T-helper 1 cell (primary cell): ENCODE measurements at regions not wholly inside any gene's neighbourhood (a gene's known extent, or its start where the extent isn't known, plus 50 kb on each side); places are given as distances from the start of the nearest gene placed in this dataset.
"Not testable (repeated sequence)": the region's sequence is repeated elsewhere in the genome, so short reads cannot be mapped to it uniquely, and the experiment has no call there.

Source experiments
- DNase-seq, 5 donors: peaks; one replicate each; pipeline ENCODE4 v3.0.0-alpha.2; 2012 to 2020

GRCh38 chr7:124208173-124208572 is 175.3 kb upstream of the TMEM229A start:
- DNase-seq: no peak

GRCh38 chr7:124205526-124205925 is 172.7 kb upstream of the TMEM229A start:
- DNase-seq: no peak

- DNase-seq: no peak
Measured at GRCh38 chr7:124202546-124202945, 169.7 kb upstream of the TMEM229A start.

- DNase-seq: no peak
Measured at GRCh38 chr7:124201768-124202349, 169.0 kb upstream of the TMEM229A start.

GRCh38 chr7:124196519-124196918 is 163.7 kb upstream of the TMEM229A start:
- no peak for DNase-seq

DNA sequence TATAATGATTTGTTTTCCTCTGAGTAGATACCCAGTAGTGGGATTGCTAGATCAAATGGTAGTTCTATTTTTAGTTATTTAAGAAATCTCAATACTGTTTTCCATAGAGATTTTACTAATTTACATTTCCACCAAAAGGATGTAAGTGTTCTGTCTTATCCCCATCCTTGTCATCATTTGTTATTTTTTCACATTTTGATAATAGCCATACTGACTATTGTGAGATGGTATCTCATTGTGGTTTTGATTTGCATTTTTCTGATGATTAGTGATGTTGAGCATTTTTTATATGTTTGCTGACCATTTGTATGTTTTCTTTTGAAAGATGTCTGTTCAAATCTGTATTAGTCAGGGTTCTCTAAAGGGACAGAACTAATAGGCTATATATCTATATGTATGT is 160.0 kb upstream of the TMEM229A start:
- DNase-seq: no peak

GRCh38 chr7:124191713-124192112 is 158.8 kb upstream of the TMEM229A start:
- DNase-seq: no peak

- DNase-seq: no peak
Measured at GRCh38 chr7:124191030-124191429, 158.2 kb upstream of the TMEM229A start.

DNA sequence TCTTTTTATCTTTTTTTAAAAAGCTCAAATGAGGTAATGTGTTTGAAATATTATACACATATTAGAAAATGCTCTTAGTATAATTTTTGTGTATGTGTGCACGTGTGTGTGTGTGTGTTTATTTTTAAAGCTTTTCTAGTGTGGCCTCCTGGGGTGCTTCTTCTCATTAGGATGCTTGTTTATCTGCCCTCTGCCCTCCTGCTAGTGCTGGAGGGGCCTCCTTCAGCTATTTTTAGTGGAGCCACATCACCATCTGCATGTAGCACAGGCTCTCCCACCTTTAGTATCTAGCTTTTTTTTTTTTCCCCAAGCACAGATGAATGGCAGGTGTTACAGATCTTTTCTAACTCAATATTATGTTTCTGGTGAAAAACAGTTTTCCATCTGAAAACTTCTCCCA is 155.7 kb upstream of the TMEM229A start:
- no peak for DNase-seq

GRCh38 chr7:124187962-124188361 is 155.1 kb upstream of the TMEM229A start:
- DNase-seq: no peak

- DNase-seq: no peak
Measured at GRCh38 chr7:124183649-124184048, 150.8 kb upstream of the TMEM229A start.

GRCh38 chr7:124179641-124180040 is 146.8 kb upstream of the TMEM229A start:
- DNase-seq: no peak

DNA sequence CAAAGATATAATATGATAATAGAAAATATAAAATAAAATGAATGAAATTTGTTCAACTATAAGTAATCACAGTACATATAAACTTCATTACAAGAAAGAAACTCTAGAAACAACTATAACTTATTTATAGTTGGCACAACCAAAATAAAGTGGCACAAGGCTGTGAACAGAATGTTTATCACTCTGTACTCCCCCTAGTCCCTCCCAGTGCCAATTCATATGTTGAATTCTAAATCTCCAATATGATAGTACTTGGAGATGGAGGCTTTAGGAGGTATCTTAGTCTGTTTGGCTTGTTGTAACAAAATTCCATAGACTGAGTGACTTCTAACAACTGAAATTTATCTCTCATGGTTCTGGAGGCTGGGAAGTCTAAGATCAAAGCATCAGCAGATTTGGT is 145.0 kb upstream of the TMEM229A start:
- DNase-seq: no peak

- DNase-seq: not testable (repeated sequence)
Measured at GRCh38 chr7:124171812-124172211, 138.9 kb upstream of the TMEM229A start.

DNA sequence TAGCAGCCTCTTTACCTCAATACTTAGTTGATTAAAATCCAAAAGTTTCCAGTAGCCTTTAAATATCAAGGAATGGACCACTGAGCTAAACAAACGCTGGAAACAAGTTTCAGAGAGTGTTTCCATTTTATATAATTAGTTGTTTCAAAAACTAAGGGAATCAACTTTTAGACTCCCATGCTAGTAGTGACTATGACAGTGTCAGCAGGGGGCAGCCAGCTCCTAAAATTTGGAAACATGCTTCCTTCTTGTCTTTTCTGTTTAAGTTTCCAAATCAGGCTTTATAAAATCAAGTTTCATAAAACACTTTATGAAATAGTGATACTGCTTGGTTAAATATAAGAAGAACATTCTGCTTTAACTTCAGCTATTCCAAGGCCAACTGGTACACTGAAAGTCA is 138.2 kb upstream of the TMEM229A start:
- no peak for DNase-seq

GRCh38 chr7:124168616-124169015 is 135.7 kb upstream of the TMEM229A start:
- no peak for DNase-seq

GRCh38 chr7:124162667-124163066 is 129.8 kb upstream of the TMEM229A start:
- DNase-seq: no peak

GRCh38 chr7:124155432-124156022 is 122.7 kb upstream of the TMEM229A start:
- no peak for DNase-seq

GRCh38 chr7:124152859-124153692 is 120.2 kb upstream of the TMEM229A start:
- DNase-seq: no peak

GRCh38 chr7:124137664-124138063 is 104.8 kb upstream of the TMEM229A start:
- no peak for DNase-seq

- no peak for DNase-seq
Measured at GRCh38 chr7:124124201-124124600, 91.3 kb upstream of the TMEM229A start.

GRCh38 chr7:124120911-124121310 is 88.0 kb upstream of the TMEM229A start:
- no peak for DNase-seq

- DNase-seq: no peak
Measured at GRCh38 chr7:124113045-124113444, 80.2 kb upstream of the TMEM229A start.

GRCh38 chr7:124106575-124106974 is 73.7 kb upstream of the TMEM229A start:
- no peak for DNase-seq
